ENCODE measurements at regions not wholly inside any gene's neighbourhood (a gene's known extent, or its start where the extent isn't known, plus 50 kb on each side); places are given as distances from the start of the nearest gene placed in this dataset.
A peak's percentile ranks its signal among the peaks of the same experiment; 100 is the strongest.
"Not testable (repeated sequence)": the region's sequence is repeated elsewhere in the genome, so short reads cannot be mapped to it uniquely, and the experiment has no call there.

GRCh38 chr10:118823256-118823907 is 68.6 kb upstream of the CACUL1 start:
- ATAC-seq (ENCODE audit: low FRiP score) (no peak), DNase-seq (ENCODE audit: low spot score) (no peak)
- no peak for TF ChIP-seq CTCF (IDR thresholded peaks at IDR 0.05)

GRCh38 chr10:118827053-118827452 is 72.3 kb upstream of the CACUL1 start:
- no peak for DNase-seq (ENCODE audit: low spot score)
- ATAC-seq (ENCODE audit: low FRiP score) = no peak
- TF ChIP-seq CTCF (IDR thresholded peaks at IDR 0.05) = no peak

GRCh38 chr10:118827466-118828155 is 72.8 kb upstream of the CACUL1 start:
- no peak for TF ChIP-seq CTCF (IDR thresholded peaks at IDR 0.05)
- ATAC-seq (ENCODE audit: low FRiP score) (no peak), DNase-seq (ENCODE audit: low spot score) (no peak)

GRCh38 chr10:118832241-118832651 is 77.5 kb upstream of the CACUL1 start:
- ATAC-seq (ENCODE audit: low FRiP score) (no peak), DNase-seq (ENCODE audit: low spot score) (no peak)
- TF ChIP-seq CTCF (IDR thresholded peaks at IDR 0.05) = no peak

GRCh38 chr10:118834370-118834769 is 79.6 kb upstream of the CACUL1 start:
- not testable (repeated sequence) for ATAC-seq (ENCODE audit: low FRiP score); DNase-seq (ENCODE audit: low spot score)

GRCh38 chr10:118835682-118836326 is 81.0 kb upstream of the CACUL1 start:
- no peak for TF ChIP-seq CTCF (IDR thresholded peaks at IDR 0.05)
- ATAC-seq (ENCODE audit: low FRiP score) (peak; percentile 81), DNase-seq (ENCODE audit: low spot score) (peak; percentile 60)

- TF ChIP-seq CTCF (IDR thresholded peaks at IDR 0.05) = no peak
- ATAC-seq (ENCODE audit: low FRiP score) = no peak
- DNase-seq (ENCODE audit: low spot score) = no peak
Observed at GRCh38 chr10:118838364-118838763, 83.6 kb upstream of the CACUL1 start.

Measured in omental fat pad (tissue), 3 donors.